Heart right ventricle (tissue), 16 donors: ENCODE measurements at regions not wholly inside any gene's neighbourhood (a gene's known extent, or its start where the extent isn't known, plus 50 kb on each side); places are given as distances from the start of the nearest gene placed in this dataset.
"Not testable (repeated sequence)": the region's sequence is repeated elsewhere in the genome, so short reads cannot be mapped to it uniquely, and the experiment has no call there.

ENCODE experiments used
- ATAC-seq, 8 donors: fragments of 200-7000 bp; cut with Tn5 transposase; one replicate each; pipeline ENCODE4 v1.9.1; 2020; ENCODE audit warnings: mild to moderate bottlenecking in 8 of 8, moderate library complexity in 8 of 8, moderate number of reproducible peaks in 1 of 8
- DNase-seq, 2 donors: peaks; one replicate each; pipeline ENCODE4 v3.0.0-alpha.2; 2020
- H3K27ac ChIP-seq, 10 donors: fragments of 200-600 bp; sonication (generic) in 2 of 10; one replicate each; pipeline versions ENCODE4 v1.5.0 to v1.8.0; 2020 to 2022; ENCODE audit warnings: mild to moderate bottlenecking in 3 of 10
- H3K27me3 ChIP-seq, 7 donors: fragments of 200-600 bp; one replicate each; pipeline ENCODE4 v1.8.0; 2021 to 2022; ENCODE audit warnings: mild to moderate bottlenecking in 2 of 7
- H3K36me3 ChIP-seq, 9 donors: fragments of 200-600 bp; sonication (generic) in 1 of 9; one replicate each; pipeline versions ENCODE4 v1.5.0 to v1.8.0; 2020 to 2022; ENCODE audit warnings: mild to moderate bottlenecking in 2 of 9
- H3K4me1 ChIP-seq, 9 donors: fragments of 200-600 bp; sonication (generic) in 1 of 9; one replicate each; pipeline versions ENCODE4 v1.5.0 to v1.8.0; 2020 to 2022; ENCODE audit warnings: mild to moderate bottlenecking in 4 of 9
- H3K4me3 ChIP-seq, 10 donors: fragments of 200-600 bp; sonication (generic) in 2 of 10; one replicate each; pipeline versions ENCODE4 v1.5.0 to v1.8.0; 2020 to 2022; ENCODE audit warnings: mild to moderate bottlenecking in 7 of 10, moderate library complexity in 2 of 10
- H3K9me3 ChIP-seq, 11 donors: fragments of 200-600 bp in 10 of 11; sonication (generic) in 2 of 11; one replicate each; pipeline versions ENCODE4 v1.5.0 to v1.8.0; 2013 to 2022; ENCODE audit warnings: mild to moderate bottlenecking in 2 of 11, control low read depth in 1 of 11, moderate library complexity in 1 of 11
- WGBS, 2 donors: extraction: QIAGEN DNeasy Blood & Tissue Kit; methylation state at CpG; one replicate each; pipeline ENCODE4 v1.1.7; 2013; ENCODE audit warnings: inconsistent platforms in 1 of 2; 5-methylcytosine and 5-hydroxymethylcytosine counted together
- intact Hi-C, 10 donors: fragments of 100-400 bp; cut with DNase I; formaldehyde crosslinking; loops; one replicate each; pipeline versions ENCODE4 v1.11.1 to v1.14.2; 2022
- TF ChIP-seq, protein P1 (sequence below), 9 donors: fragments of 200-600 bp; sonication (generic) in 2 of 9; IDR thresholded peaks; one replicate each; pipeline versions ENCODE4 v1.5.0 to v1.8.0; 2021 to 2022; ENCODE audit warnings: antibody characterized with exemption in 9 of 9, mild to moderate bottlenecking in 5 of 9, moderate library complexity in 1 of 9
- donor health status: Arrhythmogenic right ventricular cardiomyopathy.
- donor health status: ischemic (EF 13 %, LVEDD 7.1; RV severe dilation, severe dysfunction).
- donor health status: healthy with polysubstance abuse.
- donor health status: DM: no; HTN: yes; CAD: no.
- donor health status: DM: no; HTN: no; CAD: no.
- donor health status: ischemic (EF 25% LVEDD 6.9; RV normal size, moderate dysfunction).
- donor health status: ischemic (EF 25% LVEDD 5.7; RV mildly dilated, moderate dysfunction).
- donor health status: healthy.
- donor health status: DM: yes; HTN: yes; CAD: no.
- donor health status: Ischemic cardiomyopathy.
- donor health status: ischemic (EF 35%, LVEDD 5.7; RV mildly dilated, moderate dysfunction).
- donor health status: nonischemic (EF 11% LVEDD 7.7; RV severe dilation, severe dysfunction).
- donor health status: DM: yes; HTN: yes; CAD: no.
- donor health status: PGD.
- donor health status: ischemic (EF 29% LVEDD 5.4; RV normal size, mild dysfunction).
- donor health status: nonischemic (EF 23%, LVEDD 6.1; RV moderate dilation, normal function).

DNA sequence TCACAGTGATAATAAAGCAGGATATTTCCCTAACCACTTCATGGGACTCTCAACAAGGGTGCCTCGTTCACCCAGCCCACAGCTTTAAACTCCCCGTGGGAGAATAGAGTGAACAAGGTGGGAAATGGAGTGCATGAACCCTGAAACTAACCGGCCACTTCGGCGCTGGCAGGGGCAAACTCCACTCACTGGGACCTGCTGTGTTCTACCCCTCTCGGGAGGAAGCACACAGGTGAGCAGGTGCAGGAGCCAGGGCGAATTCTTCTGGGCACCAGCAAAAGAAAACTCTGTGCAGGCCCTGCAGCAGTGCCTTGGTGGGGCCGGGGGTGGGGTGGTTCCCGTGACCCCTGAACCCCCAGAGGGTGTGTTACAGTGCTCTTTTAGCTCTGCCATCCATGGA is 2029.1 kb upstream of the LRRTM1 start:
- H3K36me3 ChIP-seq = no peaks in the 10 kb centered on the region
- H3K27ac ChIP-seq = no peak overlapping the region
- TF ChIP-seq, protein P1, sequence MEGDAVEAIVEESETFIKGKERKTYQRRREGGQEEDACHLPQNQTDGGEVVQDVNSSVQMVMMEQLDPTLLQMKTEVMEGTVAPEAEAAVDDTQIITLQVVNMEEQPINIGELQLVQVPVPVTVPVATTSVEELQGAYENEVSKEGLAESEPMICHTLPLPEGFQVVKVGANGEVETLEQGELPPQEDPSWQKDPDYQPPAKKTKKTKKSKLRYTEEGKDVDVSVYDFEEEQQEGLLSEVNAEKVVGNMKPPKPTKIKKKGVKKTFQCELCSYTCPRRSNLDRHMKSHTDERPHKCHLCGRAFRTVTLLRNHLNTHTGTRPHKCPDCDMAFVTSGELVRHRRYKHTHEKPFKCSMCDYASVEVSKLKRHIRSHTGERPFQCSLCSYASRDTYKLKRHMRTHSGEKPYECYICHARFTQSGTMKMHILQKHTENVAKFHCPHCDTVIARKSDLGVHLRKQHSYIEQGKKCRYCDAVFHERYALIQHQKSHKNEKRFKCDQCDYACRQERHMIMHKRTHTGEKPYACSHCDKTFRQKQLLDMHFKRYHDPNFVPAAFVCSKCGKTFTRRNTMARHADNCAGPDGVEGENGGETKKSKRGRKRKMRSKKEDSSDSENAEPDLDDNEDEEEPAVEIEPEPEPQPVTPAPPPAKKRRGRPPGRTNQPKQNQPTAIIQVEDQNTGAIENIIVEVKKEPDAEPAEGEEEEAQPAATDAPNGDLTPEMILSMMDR (IDR thresholded peaks at IDR 0.05) = no peak
- H3K27me3 ChIP-seq = no peaks in the 10 kb centered on the region
- no peak for DNase-seq
- H3K9me3 ChIP-seq = no peaks in the 10 kb centered on the region
- no peaks in the 10 kb centered on the region for H3K4me1 ChIP-seq
- WGBS, 2 donors = 82% methylated on average over 9 of the region's 9 CpGs
- H3K4me3 ChIP-seq = no peak overlapping the region
- ATAC-seq = no peak
- intact Hi-C loops = no loop called here

DNA sequence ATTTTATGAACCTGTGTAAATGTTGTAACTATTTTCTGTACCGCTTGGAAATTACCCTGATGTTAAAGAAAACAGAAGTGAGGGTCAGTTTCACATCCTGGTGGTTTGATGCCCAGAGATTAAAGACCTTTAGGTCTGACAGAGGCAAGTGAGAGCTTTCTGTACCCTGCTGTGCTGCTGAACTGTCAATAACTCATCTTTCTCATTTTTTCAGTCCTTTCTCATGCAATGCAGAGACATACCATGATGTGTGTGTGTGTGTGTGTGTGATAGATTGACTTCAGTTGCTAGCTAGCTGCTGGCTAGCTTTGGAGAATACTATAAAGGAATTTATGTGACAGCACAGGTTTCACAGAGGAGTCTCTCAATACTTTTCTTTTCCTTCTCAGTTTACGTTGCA is 2025.6 kb upstream of the LRRTM1 start:
- intact Hi-C loops = no loop called here
- Histone ChIP-seq H3K27me3 (no peaks in the 10 kb centered on the region), H3K9me3 (peaks cover 0 to 9% (median 0%) of the 10 kb centered on the region in 11 donors), H3K4me3 (no peak overlapping the region), H3K27ac (no peak overlapping the region), H3K4me1 (no peaks in the 10 kb centered on the region), H3K36me3 (no peaks in the 10 kb centered on the region)
- TF ChIP-seq, protein P1 (IDR thresholded peaks at IDR 0.05) = no peak
- DNase-seq = no peak
- WGBS, 2 donors = 88 to 92% methylated on average over 2 of the region's 2 CpGs
- no peak for ATAC-seq

DNA sequence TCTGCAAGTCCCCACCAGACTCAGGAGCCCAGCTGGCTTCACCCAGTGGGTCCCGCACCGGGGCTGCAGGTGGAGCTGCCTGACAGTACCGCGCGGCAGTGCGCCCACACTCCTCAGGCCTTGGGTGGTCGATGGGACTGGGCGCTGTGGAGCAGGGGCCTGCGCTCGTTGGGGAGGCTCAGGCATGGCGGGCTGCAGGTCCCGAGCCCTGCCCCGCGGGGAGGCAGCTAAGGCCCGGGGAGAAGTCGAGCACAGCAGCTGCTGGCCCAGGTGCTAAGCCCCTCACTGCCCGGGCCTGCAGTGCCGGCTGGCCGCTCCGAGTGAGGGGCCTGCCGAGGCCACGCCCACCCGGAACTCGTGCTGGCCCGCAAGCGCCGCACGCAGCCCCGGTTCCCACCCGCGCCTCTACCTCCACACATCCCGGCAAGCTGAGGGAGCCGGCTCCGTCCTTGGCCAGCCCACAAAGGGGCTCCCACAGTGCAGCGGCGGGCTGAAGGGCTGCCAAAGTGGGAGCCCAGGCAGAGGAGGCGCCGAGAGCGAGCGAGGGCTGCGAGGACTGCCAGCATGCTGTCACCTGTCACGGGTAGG is 2021.7 kb upstream of the LRRTM1 start:
- H3K27me3 ChIP-seq, H3K27ac ChIP-seq, intact Hi-C loops, DNase-seq, H3K4me1 ChIP-seq, ATAC-seq, H3K4me3 ChIP-seq, H3K36me3 ChIP-seq: not testable (repeated sequence)
- 97 to 98% methylated on average over 42 of the region's 42 CpGs for WGBS, 2 donors
- peaks cover 0 to 11% (median 0%) of the 10 kb centered on the region in 11 donors for H3K9me3 ChIP-seq

DNA sequence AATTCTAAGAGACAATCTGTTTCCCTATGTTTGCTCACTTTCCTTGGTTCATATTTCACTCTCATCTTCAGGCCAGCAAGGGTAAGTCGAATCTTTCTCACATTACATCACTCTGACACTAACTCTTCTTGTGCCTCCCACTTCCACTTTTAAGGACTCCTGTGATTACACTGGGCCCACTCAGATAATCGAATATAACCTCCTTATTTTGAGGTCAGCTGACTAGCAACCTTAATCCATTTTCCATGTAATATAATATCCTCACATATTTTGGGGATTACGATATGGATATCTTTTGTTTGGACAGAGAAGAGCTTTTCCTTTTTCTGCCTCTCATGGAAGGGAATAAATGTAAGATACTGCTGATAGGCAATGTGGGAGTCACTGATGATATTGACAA is 2015.7 kb upstream of the LRRTM1 start:
- TF ChIP-seq, protein P1 (IDR thresholded peaks at IDR 0.05) = no peak
- DNase-seq (no peak), ATAC-seq (no peak)
- WGBS, 2 donors = 59 to 70% methylated on average over 3 of the region's 3 CpGs
- Histone ChIP-seq H3K4me1 (no peaks in the 10 kb centered on the region), H3K36me3 (no peaks in the 10 kb centered on the region), H3K27ac (no peak overlapping the region), H3K9me3 (peaks cover 0 to 4% (median 0%) of the 10 kb centered on the region in 11 donors), H3K4me3 (no peak overlapping the region), H3K27me3 (no peaks in the 10 kb centered on the region)
- intact Hi-C loops = no loop called here

DNA sequence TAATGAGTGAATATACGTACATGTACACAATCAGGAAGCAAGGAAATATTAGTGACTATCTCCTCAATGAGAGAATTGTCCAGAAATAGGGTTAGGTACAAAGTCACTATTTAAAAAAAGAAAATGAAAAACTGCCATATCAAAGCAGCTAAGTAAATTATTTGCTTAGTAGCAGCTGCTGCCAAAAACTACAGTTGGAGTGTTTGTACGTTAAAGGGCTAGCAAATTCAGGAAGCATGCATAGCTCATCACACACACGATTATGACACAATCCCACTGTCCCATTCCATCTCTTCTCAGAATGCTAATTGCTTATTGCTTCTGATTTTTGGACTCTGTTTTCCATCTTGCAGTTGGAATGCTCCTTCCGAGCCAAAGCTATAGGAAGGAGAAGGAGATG is 2012.5 kb upstream of the LRRTM1 start:
- Histone ChIP-seq H3K27me3 (no peaks in the 10 kb centered on the region), H3K27ac (no peak overlapping the region), H3K9me3 (no peaks in the 10 kb centered on the region), H3K4me1 (no peaks in the 10 kb centered on the region), H3K4me3 (no peak overlapping the region), H3K36me3 (no peaks in the 10 kb centered on the region)
- WGBS, 2 donors = 46 to 52% methylated on average over 4 of the region's 4 CpGs
- DNase-seq (no peak), ATAC-seq (no peak)
- intact Hi-C loops = no loop called here
- TF ChIP-seq, protein P1 (IDR thresholded peaks at IDR 0.05) = no peak
